C4-2B (cell line): ENCODE measurements at regions not wholly inside any gene's neighbourhood (a gene's known extent, or its start where the extent isn't known, plus 50 kb on each side); places are given as distances from the start of the nearest gene placed in this dataset.
"Not testable (repeated sequence)": the region's sequence is repeated elsewhere in the genome, so short reads cannot be mapped to it uniquely, and the experiment has no call there.

ENCODE experiments used
- H3K27ac ChIP-seq: fragments of 450-650 bp; 2 replicates; pipeline ENCODE4 v1.5.1; 2017
- CTCF ChIP-seq: fragments of 450-650 bp; conservative IDR thresholded peaks from 2 replicates; pipeline ENCODE4 v1.5.1; 2017; ENCODE audit warnings: mild to moderate bottlenecking
- ZFX ChIP-seq: fragments of 450-650 bp; IDR thresholded peaks from 2 replicates; pipeline ENCODE4 v1.6.1; 2017

- H3K27ac ChIP-seq, result no peak overlapping the region
- TF ChIP-seq ZFX (no peak), CTCF (no peak)
Observed at GRCh38 chr3:164332831-164333802, 745.2 kb downstream of the SI start.

GRCh38 chr3:164326714-164327113 is 751.6 kb downstream of the SI start:
- TF ChIP-seq CTCF (no peak), ZFX (no peak)
- H3K27ac ChIP-seq, result no peak overlapping the region

DNA sequence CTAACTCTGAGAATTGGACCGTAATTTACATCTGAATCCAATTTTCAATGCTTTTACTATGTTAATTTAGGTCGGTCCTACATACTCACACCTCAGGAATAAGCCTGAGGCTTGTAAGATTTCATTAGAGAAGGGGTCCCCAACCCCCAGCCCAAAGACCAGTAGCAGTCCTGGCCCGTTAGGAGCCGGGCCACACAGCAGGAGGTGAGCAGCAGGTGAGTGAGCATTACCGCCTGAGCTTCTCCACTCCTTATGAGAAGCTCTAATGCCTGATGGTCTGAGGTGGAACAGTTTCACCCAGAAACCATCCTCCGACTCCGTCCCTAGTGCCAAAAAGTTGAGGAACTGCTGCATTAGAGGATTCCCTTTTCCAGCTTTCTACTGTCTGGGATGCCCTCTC is 757.3 kb downstream of the SI start:
- H3K27ac ChIP-seq, result no peak overlapping the region
- no peak for TF ChIP-seq CTCF
- TF ChIP-seq ZFX, result no peak

DNA sequence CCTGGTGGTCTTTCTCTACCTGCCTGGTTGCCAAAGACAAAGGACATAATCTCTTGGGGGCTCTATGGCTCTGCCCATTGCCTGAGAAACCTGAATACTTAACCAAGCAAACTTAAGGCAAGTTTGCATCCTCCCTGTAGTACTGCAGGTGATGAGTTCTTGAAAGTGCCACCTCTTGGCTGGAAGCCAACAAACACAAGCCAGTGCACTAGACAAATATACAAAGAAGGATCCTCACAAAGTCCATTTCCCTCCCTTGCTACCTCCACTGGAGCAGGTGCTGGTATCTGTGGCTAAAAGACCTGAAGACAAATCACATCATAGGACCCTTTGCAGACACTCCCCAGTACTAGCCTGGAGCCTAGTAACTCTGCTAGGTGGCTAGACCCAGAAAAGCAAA is 772.3 kb downstream of the SI start:
- H3K27ac ChIP-seq, result no peak overlapping the region
- TF ChIP-seq CTCF, result no peak
- TF ChIP-seq ZFX, result no peak

DNA sequence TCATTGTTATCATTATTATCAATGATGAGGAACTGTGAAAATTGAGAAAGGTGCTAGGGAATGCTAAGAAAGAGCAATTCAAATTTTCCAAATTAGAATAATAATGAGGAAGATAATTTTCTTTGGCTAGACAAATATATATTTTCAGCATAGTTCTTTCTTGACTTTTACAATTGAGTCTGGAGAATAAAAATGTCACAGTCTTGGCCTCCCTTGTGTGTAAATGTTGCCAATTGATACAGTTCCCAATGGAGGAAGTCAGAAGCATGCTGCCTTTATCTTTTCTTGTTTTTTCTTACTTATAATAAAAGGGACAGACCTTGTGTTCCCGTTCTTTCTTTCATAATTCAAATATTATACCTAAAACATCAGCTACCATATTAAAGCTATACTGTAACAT is 774.4 kb downstream of the SI start:
- no peak for TF ChIP-seq CTCF
- no peak for TF ChIP-seq ZFX
- H3K27ac ChIP-seq, result no peak overlapping the region

DNA sequence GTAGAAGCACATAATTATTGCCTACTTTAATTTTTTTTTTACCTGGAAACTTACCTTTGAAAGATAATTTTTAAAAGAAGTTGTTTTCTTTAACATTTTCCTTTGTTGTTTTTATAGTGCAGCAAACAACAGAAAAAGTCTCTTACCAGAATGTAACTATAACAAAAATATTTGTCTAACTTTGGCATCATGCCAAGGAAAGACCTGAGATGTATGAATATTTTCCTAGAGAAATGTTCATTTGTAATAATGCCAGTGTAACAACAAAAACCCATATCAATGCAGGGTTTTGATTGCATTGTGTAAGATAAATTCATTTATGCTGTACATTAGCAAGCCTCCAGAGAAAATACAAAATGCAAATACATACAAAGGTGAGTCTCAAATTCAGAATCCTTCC is 775.7 kb downstream of the SI start:
- H3K27ac ChIP-seq, result no peak overlapping the region
- no peak for TF ChIP-seq ZFX
- TF ChIP-seq CTCF, result no peak

DNA sequence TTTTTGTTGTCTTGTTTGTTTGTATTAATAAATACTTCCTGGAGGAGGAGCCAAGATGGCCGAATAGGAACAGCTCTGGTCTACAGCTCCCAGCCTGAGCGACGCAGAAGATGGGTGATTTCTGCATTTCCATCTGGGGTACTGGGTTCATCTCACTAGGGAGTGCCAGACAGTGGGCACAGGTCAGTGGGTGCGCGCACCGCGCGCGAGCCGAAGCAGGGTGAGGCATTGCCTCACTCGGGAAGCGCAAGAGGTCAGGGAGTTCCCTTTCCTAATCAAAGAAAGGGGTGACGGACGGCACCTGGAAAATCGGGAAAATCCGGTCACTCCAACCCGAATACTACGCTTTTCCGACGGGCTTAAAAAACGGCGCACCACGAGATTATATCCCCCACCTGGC is 786.8 kb downstream of the SI start:
- H3K27ac ChIP-seq, result not testable (repeated sequence)

DNA sequence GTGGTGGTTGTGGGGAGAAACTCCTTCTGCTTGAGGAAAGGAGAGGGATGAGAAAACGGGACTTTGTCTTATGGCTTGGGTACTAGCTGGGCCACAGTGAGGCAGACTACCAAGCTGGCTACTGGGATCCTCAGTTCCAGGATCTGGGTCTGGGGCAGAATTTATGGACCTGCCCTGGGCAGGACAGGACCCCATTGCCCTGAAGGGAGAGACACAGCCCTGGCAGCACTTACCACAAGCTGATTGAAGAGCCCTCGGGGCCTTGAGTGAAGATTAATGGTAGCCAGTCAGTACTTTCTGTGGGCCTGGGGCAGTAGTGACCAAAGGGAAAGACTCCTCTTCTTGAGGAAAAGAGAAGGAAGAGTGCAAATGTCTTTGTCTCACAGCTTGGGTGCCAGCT is 799.7 kb downstream of the SI start:
- no peak overlapping the region for H3K27ac ChIP-seq
- TF ChIP-seq ZFX (no peak), CTCF (no peak)
